GM19467 (cell line): ENCODE measurements at regions not wholly inside any gene's neighbourhood (a gene's known extent, or its start where the extent isn't known, plus 50 kb on each side); places are given as distances from the start of the nearest gene placed in this dataset.

ENCODE experiments used
- ATAC-seq: cut with Tn5 transposase; IDR thresholded peaks from one replicate; pipeline ENCODE4 v1.9.1; 2021; ENCODE audit warnings: mild to moderate bottlenecking, moderate library complexity; ENCODE audit not compliant: unreplicated experiment

GRCh38 chr2:41896186-41896846 lies 151.5 kb upstream of the PKDCC start:
- ATAC-seq: peak; percentile 82

GRCh38 chr2:41899189-41899588 lies 148.6 kb upstream of the PKDCC start:
- ATAC-seq: no peak

GRCh38 chr2:41900101-41900577 lies 147.7 kb upstream of the PKDCC start:
- ATAC-seq: no peak

GRCh38 chr2:41902897-41903296 lies 144.9 kb upstream of the PKDCC start:
- no peak for ATAC-seq

- ATAC-seq: no peak
Observed at GRCh38 chr2:41903474-41904135, 144.2 kb upstream of the PKDCC start.

GRCh38 chr2:41904459-41904858 lies 143.4 kb upstream of the PKDCC start:
- no peak for ATAC-seq

- ATAC-seq: no peak
Observed at GRCh38 chr2:41905597-41906337, 142.1 kb upstream of the PKDCC start.

GRCh38 chr2:41906338-41906725 lies 141.5 kb upstream of the PKDCC start:
- ATAC-seq: no peak

GRCh38 chr2:41907141-41907540 lies 140.7 kb upstream of the PKDCC start:
- ATAC-seq: no peak

GRCh38 chr2:41907771-41908207 lies 140.0 kb upstream of the PKDCC start:
- ATAC-seq: no peak

- no peak for ATAC-seq
Observed at GRCh38 chr2:41908349-41908748, 139.5 kb upstream of the PKDCC start.

- ATAC-seq: no peak
Observed at GRCh38 chr2:41909584-41909983, 138.2 kb upstream of the PKDCC start.

GRCh38 chr2:41910126-41910525 lies 137.7 kb upstream of the PKDCC start:
- no peak for ATAC-seq

GRCh38 chr2:41911033-41911432 lies 136.8 kb upstream of the PKDCC start:
- no peak for ATAC-seq

- no peak for ATAC-seq
Observed at GRCh38 chr2:41912337-41912736, 135.5 kb upstream of the PKDCC start.

GRCh38 chr2:41912776-41913175 lies 135.0 kb upstream of the PKDCC start:
- no peak for ATAC-seq

GRCh38 chr2:41913311-41913710 lies 134.5 kb upstream of the PKDCC start:
- no peak for ATAC-seq

GRCh38 chr2:41913921-41914609 lies 133.8 kb upstream of the PKDCC start:
- no peak for ATAC-seq

GRCh38 chr2:41914936-41915335 lies 132.9 kb upstream of the PKDCC start:
- ATAC-seq: no peak

GRCh38 chr2:41916177-41916576 lies 131.6 kb upstream of the PKDCC start:
- ATAC-seq: no peak

- no peak for ATAC-seq
Observed at GRCh38 chr2:41917587-41917986, 130.2 kb upstream of the PKDCC start.
